HG02798 (cell line): ENCODE measurements at regions not wholly inside any gene's neighbourhood (a gene's known extent, or its start where the extent isn't known, plus 50 kb on each side); places are given as distances from the start of the nearest gene placed in this dataset.

ENCODE experiments used
- ATAC-seq: cut with Tn5 transposase; IDR thresholded peaks from one replicate; pipeline ENCODE4 v1.9.1; 2021; ENCODE audit warnings: mild to moderate bottlenecking; ENCODE audit not compliant: unreplicated experiment, poor library complexity

DNA sequence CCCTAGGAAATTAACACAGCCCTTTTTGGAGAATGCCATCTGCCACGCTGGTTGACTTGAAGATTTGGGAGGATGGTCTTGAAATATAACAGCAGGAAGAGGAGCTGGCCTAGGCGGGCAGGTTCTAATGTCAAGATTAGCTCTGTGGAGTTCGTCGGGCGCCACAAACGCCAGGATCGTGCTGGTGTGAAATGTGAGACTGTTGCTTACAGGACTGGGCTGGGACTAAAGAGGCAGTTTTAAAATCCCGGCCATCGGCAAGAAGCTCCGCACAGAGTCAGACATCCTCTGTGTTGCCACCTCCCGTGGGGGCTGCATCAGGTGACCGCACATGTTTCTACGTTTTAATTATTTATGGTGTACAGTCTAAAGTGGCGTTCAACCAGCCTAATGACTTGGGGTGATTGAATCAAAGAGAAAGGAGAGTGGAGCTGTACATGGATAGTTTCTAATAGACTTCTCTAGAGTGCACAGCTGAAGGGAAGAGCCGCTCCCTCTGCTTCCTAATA is 99.4 kb upstream of the BCL11A start:
- no peak for ATAC-seq

DNA sequence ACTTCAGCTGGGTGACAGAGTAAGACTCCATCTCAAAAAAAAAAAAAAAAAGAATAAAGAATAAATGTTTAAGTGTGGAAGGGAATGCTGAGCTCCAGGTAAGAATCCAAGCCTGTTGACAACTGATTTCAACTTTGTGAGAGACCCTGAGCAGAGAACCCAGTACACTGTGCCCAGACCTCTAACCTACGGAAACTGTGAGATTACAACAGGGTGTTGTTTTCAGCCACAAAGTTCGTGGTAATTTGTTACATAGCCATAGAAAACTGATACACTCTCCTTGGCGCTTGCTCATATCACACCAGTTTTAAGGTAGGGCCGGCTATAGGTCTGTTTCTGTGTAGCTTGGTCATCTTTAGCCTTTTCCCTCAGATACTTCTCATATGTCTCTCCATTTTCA is 98.4 kb upstream of the PAPOLG start:
- ATAC-seq: no peak

DNA sequence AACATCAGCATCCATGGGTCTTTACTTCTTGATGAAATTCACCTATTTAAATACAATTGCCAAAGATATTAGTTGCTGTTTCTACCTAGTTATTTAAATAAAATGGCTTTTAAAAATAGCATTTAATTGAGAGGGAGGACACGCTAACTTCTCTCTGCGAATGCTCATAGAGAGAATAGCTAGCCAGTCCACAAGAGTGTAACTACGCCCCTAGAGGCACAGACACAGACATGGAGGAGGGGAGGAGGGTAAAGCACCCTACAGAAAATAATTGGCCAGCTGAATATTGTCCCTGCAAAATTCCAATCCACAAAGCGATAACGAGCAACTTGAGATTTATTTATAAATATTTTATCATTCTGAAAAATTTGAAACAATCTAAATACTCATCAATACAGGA is 97.0 kb upstream of the PAPOLG start:
- no peak for ATAC-seq

DNA sequence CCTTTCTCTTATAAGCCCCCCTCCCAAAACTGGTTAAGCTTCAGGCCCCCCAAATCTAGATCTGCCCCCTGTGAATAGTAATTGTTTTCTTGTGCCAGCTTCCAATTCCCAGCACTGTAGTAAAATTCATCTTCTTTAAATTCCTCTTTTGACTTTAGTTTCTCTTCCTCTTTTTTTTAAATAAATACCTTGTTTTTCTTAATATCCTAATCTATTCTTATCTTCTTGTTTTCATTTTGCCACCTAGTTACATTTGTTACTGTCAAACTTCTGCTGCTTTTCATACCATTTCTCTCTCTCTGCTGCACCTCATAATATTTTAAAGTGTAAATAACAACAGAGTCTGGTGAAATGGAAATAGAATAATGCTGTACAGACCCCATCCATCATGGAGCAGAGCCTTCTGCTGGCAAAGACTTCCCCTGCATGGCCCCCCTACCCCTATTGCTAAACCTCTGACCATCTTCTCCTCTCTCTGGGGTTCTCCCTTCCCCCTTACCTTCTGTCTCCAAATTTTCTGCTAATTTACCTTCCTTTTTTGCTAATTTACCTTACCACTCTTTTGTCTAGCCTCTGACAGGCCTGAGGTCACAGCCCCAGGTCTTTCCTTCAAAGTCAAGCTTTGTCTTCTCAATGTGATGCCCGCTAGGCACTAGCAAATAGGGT is 94.9 kb upstream of the PAPOLG start:
- ATAC-seq: no peak

DNA sequence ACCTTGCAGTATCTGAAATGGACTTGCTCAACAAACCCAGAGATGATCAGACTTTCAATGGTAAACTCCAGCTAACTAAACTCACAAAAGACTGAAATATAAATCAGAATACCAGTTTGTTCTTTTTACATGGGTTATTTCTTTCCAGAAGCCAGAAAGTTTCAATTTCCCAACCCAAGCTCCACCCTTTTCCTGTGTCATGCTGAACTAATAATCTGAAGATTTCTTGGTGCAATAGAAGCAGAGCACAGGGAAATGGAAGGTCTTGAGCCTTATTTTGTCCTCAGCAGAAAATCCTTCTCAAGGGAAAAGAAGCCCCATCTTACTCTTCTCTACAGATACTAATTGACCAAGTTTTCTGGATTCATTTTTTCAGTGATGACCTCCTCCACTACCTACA is 93.3 kb upstream of the PAPOLG start:
- no peak for ATAC-seq

DNA sequence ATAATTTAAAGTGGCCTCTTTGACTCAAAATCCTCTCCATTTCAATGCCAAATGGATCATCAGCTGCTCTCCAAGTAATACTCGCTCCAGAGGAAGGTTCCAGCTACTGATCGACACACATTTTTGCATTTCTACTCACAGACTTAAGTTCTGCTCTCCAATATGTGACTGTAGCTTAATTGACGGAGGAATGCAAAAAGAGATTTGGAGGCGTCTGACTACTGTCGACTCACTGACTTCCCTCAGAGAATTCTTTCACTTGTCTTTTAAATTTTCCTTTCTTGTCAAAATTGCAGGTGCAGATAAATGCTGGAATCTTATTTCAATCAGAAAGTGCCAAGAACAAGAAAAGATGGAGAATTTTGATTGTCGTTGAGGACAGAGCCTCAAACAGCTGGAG is 84.1 kb upstream of the PAPOLG start:
- ATAC-seq: no peak

DNA sequence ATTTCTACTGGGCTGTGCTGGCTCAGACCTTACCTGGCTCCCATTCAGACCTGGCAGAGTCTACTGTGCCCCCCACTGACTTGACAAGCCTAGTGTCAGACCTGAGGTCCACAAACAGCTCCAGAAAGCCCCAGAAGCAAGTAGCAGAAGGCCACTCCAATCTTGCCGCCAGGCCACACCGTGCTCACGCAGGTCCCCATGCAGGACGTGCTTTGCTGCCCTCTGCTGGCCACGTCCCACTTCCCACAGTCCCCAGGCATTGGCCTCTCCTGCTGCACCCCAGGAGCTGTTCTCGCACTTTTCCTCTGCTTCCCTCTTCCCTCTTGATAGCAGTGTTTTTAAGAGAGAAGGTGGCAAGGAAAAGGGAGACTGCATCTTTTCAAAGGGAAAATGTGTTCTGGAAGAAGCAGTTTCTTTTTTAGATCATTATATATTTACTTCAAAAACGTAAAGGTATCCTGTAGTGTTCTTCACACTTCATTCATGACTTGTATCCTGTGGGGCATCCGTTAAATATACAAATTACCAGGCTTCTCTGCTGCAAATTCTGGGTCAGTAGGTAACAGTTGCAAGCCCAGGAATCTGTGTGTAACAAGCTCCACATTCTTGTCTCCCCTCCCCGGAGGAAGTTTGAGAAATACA is 81.4 kb upstream of the PAPOLG start:
- ATAC-seq: peak; percentile 99

DNA sequence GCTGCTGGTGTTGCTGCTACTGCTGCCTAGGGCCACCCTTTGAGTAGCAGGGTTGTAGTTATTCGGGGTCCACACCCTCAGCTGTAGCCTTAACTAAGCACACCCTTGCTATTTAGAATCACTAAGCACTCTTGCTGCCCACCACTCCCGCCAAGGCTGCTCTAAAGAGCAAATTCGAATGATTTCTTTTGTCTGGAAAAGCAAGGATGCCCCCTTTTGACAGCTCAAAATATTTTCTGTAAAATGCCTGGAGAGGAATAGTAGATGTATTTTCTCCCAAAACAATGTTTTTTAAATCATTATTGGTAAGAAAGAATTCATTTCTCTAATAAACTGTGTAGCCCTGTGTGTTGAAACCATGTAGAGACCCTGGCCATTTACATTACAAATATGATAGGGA is 80.8 kb upstream of the PAPOLG start:
- no peak for ATAC-seq

DNA sequence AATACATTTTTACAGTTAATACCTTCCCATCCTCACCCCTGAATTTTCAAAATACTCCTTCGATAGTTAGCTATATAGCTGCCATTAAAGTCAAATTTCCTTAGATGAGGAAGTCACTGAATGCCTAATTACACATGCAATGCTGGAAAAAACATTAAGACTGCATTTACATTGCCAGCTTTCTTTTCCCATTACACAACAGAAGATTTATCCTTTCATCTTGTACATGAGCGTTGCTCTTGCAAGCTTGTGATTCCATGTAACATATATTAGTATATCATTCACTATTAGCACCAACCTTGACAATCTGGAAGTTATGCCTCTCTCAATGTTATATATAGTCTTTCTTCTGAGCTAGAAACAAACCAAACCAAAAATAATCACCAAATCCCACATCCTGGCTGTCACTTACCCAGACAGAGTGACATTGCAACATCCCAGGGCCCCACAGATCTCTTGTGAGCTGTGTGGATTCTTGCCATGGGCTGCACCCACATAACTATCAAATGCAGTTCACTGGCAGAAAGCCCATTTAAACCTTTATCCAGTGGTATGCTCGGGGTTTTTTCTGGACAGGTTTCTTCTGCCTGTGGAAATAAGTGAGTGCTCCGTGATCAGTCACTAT is 79.2 kb upstream of the PAPOLG start:
- no peak for ATAC-seq

DNA sequence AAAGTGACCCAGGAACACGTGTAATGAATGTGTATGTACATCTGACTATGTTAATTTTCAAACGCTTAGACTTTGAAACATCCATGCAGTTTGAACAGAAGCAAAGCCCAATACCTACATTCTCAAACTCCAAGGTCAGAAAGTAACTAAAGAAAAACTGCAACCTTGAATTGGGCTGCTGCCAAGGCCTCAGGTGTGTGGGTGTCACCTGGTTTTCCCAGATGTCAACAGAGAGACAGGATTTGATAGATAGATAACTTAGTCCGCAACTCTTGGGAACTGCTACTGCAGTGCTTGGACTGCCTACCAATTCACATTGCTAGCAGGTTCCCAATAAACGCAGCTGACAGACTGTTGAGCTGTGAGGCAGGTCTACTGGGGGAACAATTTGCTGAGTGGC is 78.7 kb upstream of the PAPOLG start:
- ATAC-seq: no peak

DNA sequence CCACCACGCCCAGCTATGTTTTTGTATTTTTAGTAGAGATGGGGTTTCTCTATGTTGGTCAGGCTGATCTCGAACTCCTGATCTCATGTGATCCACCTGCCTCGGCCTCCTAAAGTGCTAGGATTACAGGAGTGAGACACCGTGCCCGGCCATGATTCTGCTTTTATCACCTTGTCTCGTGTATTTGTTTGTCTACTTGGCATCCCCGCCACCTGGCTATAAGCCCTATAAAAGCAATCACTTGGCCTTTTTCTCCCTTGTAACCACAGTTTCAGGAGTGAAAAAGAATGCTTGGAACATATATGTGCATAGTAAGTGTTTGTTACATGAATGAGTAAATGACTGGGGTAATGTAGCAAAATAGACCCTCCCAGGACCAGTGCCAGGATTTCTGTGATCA is 77.5 kb upstream of the PAPOLG start:
- ATAC-seq: no peak

DNA sequence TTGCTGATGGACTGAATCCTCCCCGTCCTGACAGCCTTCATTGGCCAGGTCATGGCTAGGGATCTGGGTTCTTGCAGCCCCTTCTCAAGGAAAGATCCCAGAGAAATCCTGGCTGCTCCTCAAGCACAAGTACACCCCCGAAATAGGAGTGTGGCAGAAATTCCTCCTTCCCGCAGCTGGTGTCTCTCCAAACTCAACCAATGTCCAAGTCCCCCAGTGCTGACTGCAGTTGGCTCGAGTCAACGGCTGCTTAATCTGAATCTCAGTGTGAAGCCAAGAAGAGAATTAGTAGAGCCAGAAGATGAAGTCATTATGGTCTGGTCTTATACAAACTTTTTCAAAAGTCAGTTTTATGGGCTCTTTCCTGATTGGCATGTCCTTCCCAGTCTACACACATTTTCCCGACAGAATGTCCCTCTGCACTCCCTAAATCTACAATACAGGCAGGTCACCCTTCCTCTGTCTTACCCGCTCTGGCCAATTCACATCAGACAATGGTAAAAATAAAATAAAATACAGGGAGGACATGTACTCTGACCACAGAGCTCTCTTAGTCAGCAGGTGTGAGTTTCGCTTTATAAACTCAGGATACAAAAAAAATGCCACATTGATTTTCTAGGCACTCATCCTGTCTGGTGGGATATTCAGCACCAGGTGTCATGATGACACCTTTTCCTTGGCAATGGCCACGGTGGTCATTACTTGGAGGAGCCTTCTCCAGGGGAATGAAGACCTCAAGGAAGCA is 76.9 kb upstream of the PAPOLG start:
- no peak for ATAC-seq

DNA sequence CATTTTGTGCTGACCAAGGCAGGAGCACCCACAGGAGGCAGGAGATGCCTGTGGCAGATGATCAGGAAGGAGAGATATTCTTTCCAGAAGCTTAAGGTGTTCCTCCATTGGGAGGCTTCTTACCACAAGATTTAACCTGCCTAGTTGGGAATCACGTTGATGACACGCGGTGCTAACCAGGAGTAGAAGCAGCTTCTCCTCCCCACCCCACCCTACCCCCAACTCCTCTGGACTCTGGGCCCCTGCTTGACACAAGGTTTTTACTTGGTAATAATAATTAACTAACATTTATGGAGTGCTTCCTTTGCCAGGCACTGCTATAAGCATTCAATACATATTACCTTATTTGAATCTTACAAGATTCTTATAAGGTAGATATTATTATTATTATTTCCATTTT is 62.5 kb upstream of the PAPOLG start:
- no peak for ATAC-seq

DNA sequence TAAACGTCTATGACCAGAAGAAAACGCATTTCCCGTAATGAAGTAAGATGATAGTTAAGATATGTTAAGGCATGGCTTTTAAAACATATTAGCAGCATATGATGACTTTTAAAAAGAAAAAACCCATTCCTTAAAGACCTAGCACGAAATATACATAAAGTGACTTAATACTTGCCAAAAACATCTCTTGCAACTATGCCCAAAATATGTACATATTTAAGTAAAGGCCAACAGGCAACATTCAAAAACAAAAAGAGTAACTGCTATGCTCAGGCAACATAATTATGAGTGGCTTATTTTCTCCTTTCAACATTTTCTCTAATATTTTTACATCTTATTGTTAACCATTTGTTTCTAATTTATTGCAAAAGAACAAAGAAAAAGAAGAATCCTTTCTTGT is 60.3 kb upstream of the PAPOLG start:
- ATAC-seq: no peak

DNA sequence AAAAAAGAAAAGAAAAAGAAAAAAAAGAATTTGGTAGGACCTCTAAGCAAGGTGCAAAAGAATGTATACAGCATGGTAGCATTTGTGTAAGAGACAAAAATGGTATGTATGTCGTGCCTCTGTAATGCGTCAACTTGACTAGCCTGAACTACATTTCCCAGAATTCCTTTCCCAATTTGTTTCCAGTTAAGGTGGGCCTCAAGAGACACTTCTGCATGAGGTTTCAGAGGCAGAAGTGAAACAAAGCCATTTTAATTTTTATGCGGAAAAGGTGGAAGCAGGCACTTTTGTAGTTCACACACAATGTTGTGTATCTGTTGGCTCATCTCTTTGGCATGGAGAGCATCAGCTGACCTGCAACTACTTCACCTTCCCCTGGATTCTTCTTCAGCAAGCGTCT is 56.5 kb upstream of the PAPOLG start:
- no peak for ATAC-seq

DNA sequence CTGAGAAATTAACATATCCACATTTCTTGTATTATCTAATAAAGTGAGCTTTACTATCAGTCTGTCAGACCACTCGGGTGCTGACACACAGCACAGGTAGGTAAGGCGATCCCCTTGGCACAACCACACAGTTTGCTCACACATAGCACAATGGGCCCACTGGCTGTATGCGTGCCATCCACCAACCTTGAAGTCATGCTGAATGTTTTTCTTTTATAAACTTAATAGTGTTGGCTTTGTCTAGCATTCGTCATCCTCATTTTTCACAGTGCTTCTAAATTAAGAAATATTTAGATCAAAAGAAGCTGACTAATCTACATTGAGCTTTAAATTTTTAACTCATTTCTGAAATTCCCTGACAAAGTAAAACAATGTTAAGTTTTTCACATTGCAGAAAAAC is 50.0 kb upstream of the PAPOLG start:
- ATAC-seq: no peak
